ENCODE measurements at regions not wholly inside any gene's neighbourhood (a gene's known extent, or its start where the extent isn't known, plus 50 kb on each side); places are given as distances from the start of the nearest gene placed in this dataset.

GRCh38 chr12:114931025-114931424, 247.1 kb upstream of the TBX3 start:
- no peaks in the 10 kb centered on the region for H3K4me1 ChIP-seq
- no peaks in the 10 kb centered on the region for H3K36me3 ChIP-seq (ENCODE audit: insufficient read depth in 1 of 2, low read depth in 1 of 2)
- DNase-seq: no peak
- no peaks in the 10 kb centered on the region for H3K27me3 ChIP-seq (ENCODE audit: insufficient read depth in 3 of 3, low read length in 2 of 3)
- no peak overlapping the region for H3K4me3 ChIP-seq
- H3K27ac ChIP-seq: no peak overlapping the region
- WGBS, 3 donors: 92 to 97% (median 94%) methylated on average over 2 of the region's 2 CpGs
- no peak for ATAC-seq
- TF ChIP-seq CTCF (IDR thresholded peaks at IDR 0.05): no peak
- H3K9me3 ChIP-seq: peaks cover 8% of the 10 kb centered on the region
- intact Hi-C loops (cut with DNase I): no loop called here

- no peak for ATAC-seq
- Histone ChIP-seq H3K4me3 (no peak overlapping the region), H3K36me3 (ENCODE audit: insufficient read depth in 1 of 2, low read depth in 1 of 2) (no peaks in the 10 kb centered on the region), H3K27me3 (ENCODE audit: insufficient read depth in 3 of 3, low read length in 2 of 3) (no peaks in the 10 kb centered on the region), H3K4me1 (no peaks in the 10 kb centered on the region), H3K9me3 (peaks cover 7% of the 10 kb centered on the region), H3K27ac (no peak overlapping the region)
- WGBS, 3 donors: 88 to 91% (median 88%) methylated on average over 6 of the region's 6 CpGs
- intact Hi-C loops (cut with DNase I): loop anchor here in 1 of 2 donors (10.0 kb wide), 1 partner anchor 508 kb away; no protein-coding TSS in a partner anchor
- TF ChIP-seq CTCF (IDR thresholded peaks at IDR 0.05): no peak
- DNase-seq: no peak
These were observed 242.4 kb upstream of the TBX3 start for GRCh38 chr12:114926341-114926740.

GRCh38 chr12:114924946-114925475, 241.0 kb upstream of the TBX3 start:
- DNase-seq: no peak
- no peak overlapping the region for H3K4me3 ChIP-seq
- H3K9me3 ChIP-seq: no peaks in the 10 kb centered on the region
- WGBS, 3 donors: 58 to 72% (median 65%) methylated on average over 4 of the region's 4 CpGs
- no peaks in the 10 kb centered on the region for H3K4me1 ChIP-seq
- no peak for TF ChIP-seq CTCF (IDR thresholded peaks at IDR 0.05)
- no peak for ATAC-seq
- no peaks in the 10 kb centered on the region for H3K36me3 ChIP-seq (ENCODE audit: insufficient read depth in 1 of 2, low read depth in 1 of 2)
- H3K27ac ChIP-seq: no peak overlapping the region
- intact Hi-C loops (cut with DNase I): loop anchor here in 1 of 2 donors (10.0 kb wide), 1 partner anchor 510 kb away; no protein-coding TSS in a partner anchor
- H3K27me3 ChIP-seq (ENCODE audit: insufficient read depth in 3 of 3, low read length in 2 of 3): no peaks in the 10 kb centered on the region

DNA sequence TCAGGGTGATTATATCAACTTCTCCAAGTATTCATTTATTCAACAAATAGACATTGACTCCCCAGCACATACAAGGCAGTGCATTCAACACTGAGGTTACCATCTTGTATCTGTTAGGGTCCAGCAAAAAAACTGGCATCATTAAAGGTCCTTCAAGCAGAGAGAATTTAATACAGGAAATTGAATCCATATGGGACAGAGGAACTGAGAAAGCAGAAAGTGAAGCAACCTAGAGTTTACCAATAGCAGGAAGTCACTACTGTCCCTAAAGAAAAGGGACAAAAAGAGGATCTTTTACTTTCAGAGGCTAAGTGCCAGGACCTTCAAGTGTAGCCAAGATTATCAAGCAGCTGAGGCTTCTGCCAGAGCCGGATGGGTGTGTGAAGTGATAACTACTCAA, 237.8 kb upstream of the TBX3 start:
- Histone ChIP-seq H3K27ac (no peak overlapping the region), H3K27me3 (ENCODE audit: insufficient read depth in 3 of 3, low read length in 2 of 3) (peaks cover 0 to 2% (median 0%) of the 10 kb centered on the region in 3 donors), H3K4me1 (no peaks in the 10 kb centered on the region), H3K4me3 (no peak overlapping the region), H3K9me3 (no peaks in the 10 kb centered on the region), H3K36me3 (ENCODE audit: insufficient read depth in 1 of 2, low read depth in 1 of 2) (no peaks in the 10 kb centered on the region)
- no peak for DNase-seq
- TF ChIP-seq CTCF (IDR thresholded peaks at IDR 0.05): no peak
- intact Hi-C loops (cut with DNase I): loop anchor here in 1 of 2 donors (10.0 kb wide), 1 partner anchor 513 kb away; no protein-coding TSS in a partner anchor
- ATAC-seq: no peak
- 19 to 26% (median 23%) methylated on average over 1 of the region's 1 CpG for WGBS, 3 donors

Data from psoas muscle (tissue), 7 donors.